GM12873 (cell line): ENCODE measurements at regions not wholly inside any gene's neighbourhood (a gene's known extent, or its start where the extent isn't known, plus 50 kb on each side); places are given as distances from the start of the nearest gene placed in this dataset.

ENCODE experiments used
- TF ChIP-seq, protein P1 (sequence below): IDR thresholded peaks from 2 replicates; pipeline ENCODE4 v1.5.1; 2012; ENCODE audit warnings: low read depth, mild to moderate bottlenecking, moderate library complexity, low read length, control low read depth; ENCODE audit not compliant: insufficient read depth; ENCODE audit errors: missing control alignments

DNA sequence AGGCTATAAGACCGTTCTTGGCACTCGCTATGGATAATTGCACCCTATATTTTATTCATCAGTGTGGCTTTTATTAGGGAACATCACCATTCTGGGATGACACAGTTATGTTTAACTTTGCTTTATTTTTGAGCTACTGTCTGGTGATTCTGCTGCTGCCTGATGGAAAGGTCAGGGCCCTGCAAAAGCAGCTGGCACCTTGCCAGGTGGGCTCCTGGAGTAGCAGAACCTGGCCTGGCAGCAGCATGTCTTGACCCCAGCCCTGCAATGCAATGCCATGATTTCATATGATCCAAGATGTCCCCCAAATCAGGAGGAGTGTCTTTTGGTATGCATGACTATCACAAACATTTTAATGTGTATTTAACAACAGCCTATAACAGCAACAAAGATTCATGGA lies 228.4 kb upstream of the RSPO3 start:
- TF ChIP-seq, protein P1, sequence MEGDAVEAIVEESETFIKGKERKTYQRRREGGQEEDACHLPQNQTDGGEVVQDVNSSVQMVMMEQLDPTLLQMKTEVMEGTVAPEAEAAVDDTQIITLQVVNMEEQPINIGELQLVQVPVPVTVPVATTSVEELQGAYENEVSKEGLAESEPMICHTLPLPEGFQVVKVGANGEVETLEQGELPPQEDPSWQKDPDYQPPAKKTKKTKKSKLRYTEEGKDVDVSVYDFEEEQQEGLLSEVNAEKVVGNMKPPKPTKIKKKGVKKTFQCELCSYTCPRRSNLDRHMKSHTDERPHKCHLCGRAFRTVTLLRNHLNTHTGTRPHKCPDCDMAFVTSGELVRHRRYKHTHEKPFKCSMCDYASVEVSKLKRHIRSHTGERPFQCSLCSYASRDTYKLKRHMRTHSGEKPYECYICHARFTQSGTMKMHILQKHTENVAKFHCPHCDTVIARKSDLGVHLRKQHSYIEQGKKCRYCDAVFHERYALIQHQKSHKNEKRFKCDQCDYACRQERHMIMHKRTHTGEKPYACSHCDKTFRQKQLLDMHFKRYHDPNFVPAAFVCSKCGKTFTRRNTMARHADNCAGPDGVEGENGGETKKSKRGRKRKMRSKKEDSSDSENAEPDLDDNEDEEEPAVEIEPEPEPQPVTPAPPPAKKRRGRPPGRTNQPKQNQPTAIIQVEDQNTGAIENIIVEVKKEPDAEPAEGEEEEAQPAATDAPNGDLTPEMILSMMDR = no peak

DNA sequence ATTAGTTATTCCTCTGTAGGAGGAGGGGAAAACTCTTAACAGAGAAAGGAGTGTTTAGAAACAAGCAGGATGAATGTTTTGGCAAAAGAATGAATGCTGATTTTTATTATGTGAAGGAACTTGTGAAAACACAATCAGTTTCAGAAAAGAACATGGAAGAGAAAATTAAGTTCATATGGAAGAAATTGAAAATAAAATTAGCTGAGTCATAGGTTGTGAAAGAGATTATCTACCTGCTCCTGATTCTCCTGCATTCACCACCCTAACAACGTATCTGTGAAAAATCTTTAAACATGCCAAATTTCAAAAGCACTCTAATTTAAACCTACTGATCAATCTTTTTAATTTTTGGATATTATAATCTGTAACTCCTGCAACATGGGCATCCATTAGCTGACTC lies 227.3 kb upstream of the RSPO3 start:
- TF ChIP-seq, protein P1 = no peak

- TF ChIP-seq, protein P1 = no peak
Measured at GRCh38 chr6:126897758-126898157, 220.7 kb upstream of the RSPO3 start.

GRCh38 chr6:126904176-126904575 lies 214.3 kb upstream of the RSPO3 start:
- TF ChIP-seq, protein P1 = no peak

GRCh38 chr6:126905917-126906316 lies 212.6 kb upstream of the RSPO3 start:
- TF ChIP-seq, protein P1 = no peak

GRCh38 chr6:126907312-126907711 lies 211.2 kb upstream of the RSPO3 start:
- TF ChIP-seq, protein P1 = no peak

GRCh38 chr6:126907996-126908395 lies 210.5 kb upstream of the RSPO3 start:
- TF ChIP-seq, protein P1 = no peak

- TF ChIP-seq, protein P1 = no peak
Measured at GRCh38 chr6:126909493-126909892, 209.0 kb upstream of the RSPO3 start.
